Epidermal melanocyte (primary cell): ENCODE measurements at regions not wholly inside any gene's neighbourhood (a gene's known extent, or its start where the extent isn't known, plus 50 kb on each side); places are given as distances from the start of the nearest gene placed in this dataset.

Source experiments
- DNase-seq: peaks from one replicate; pipeline ENCODE4 v3.0.0; 2011; ENCODE audit warnings: low spot score; ENCODE audit not compliant: insufficient read length

GRCh38 chr11:39304586-39304985, 2154.9 kb downstream of the LRRC4C start:
- no peak for DNase-seq

- no peak for DNase-seq
Observed at GRCh38 chr11:39294648-39295047, 2164.8 kb downstream of the LRRC4C start.

- no peak for DNase-seq
Observed at GRCh38 chr11:39288011-39288410, 2171.4 kb downstream of the LRRC4C start.

GRCh38 chr11:39268176-39268690, 2191.2 kb downstream of the LRRC4C start:
- no peak for DNase-seq

- no peak for DNase-seq
Observed at GRCh38 chr11:39255648-39256047, 2203.8 kb downstream of the LRRC4C start.

GRCh38 chr11:39249566-39250365, 2209.7 kb downstream of the LRRC4C start:
- no peak for DNase-seq

DNA sequence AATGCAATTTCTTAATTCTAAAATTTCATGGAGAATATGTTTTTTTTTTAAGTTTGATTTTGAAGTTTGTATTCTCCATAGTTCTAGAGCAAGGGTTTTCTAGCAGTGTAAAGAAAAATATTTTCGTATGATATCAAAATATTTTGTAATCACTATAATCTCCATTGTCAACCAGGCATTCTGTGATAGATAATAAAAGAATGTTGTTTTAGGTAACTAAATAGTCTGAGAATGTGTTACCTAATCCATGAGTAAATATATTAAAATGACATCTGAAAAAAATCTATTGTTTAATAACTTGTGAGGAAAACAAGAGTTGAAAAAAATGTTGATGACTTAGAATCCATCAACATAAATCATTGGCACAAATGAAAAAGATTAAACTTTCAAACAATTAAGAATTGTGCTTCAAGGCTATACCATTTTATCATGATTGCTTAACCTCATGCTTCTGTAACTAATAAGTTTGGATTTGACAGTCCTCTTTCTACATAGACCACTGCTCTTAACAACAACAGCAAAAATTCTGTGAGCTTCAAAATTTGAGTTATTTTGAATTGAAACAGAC, 2211.8 kb downstream of the LRRC4C start:
- no peak for DNase-seq

DNA sequence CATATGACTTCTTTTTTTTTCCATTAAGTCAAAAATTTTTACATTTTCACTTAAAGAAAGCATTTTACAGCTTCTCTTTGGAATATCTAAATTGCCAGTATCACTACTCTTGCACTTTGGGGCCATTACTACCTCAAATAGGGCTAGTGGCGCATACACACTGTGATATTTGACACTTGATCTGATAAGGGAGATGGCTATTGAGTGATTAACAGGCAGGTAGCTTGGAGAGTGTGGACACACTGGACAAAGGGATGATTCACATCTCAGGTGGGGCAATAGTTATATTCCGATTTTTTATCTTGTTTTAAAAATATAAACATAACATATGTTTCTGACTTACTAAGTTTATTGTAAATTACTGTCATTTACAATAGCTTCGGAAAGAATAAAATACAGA, 2219.9 kb downstream of the LRRC4C start:
- DNase-seq: no peak

DNA sequence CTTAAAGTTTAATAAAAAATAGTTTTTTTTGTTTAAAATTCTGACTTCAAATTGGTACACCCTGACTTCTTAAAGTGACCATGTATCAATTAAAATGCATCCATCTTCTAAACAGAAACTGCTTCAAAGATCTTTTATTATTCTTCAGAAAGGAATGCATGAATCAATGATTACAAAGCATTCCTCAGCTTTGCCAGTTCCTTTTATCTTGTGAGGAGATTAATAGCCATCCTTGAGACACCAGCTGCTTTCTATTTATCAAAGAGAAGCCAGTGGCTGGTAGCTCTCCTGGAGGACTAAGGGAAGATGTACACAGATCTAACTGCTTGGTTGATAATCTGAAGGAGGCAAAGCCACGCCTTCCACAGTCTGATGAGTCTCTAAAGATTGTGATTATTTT, 2222.5 kb downstream of the LRRC4C start:
- DNase-seq: no peak

GRCh38 chr11:39221550-39222138, 2237.8 kb downstream of the LRRC4C start:
- DNase-seq: no peak

GRCh38 chr11:39220501-39221230, 2238.8 kb downstream of the LRRC4C start:
- DNase-seq: no peak

DNA sequence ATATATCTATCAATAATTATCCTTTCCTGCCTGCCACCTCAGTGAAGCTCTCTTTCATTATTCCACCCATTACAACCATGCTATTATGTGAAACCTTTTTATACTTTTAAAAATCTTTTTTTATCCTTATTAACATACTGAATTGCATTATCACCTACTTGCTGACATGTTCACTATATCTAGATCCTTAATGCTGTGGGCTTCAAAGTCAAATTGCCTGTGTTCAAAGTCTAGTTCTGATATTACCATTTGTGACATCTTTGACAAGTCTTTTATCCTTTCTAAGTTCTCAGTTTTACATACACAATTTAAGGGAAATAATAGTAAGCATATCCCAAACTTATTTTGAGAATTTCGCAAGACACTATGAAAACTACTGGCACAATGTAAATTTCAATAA, 2239.4 kb downstream of the LRRC4C start:
- no peak for DNase-seq

GRCh38 chr11:39209981-39210380, 2249.5 kb downstream of the LRRC4C start:
- DNase-seq: no peak

- no peak for DNase-seq
Observed at GRCh38 chr11:39205236-39205995, 2254.0 kb downstream of the LRRC4C start.

DNA sequence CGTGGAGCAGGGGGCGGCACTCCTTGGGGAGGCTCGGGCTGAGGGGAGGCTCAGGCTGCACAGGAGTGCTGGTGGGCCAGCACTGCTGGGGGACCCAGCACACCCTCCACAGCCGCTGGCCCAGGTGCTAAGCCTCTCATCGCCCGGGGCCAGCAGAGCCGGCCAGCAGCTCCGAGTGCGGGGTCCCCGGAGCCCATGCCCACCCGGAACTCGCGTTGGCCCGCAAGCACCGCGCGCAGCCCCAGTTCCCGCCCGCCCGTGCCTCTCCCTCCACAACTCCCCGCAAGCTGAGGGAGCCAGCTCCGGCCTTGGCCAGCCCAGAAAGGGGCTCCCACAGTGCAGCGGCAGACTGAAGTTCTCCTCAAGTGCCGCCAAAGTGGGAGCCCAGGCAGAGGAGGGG, 2266.8 kb downstream of the LRRC4C start:
- no peak for DNase-seq

DNA sequence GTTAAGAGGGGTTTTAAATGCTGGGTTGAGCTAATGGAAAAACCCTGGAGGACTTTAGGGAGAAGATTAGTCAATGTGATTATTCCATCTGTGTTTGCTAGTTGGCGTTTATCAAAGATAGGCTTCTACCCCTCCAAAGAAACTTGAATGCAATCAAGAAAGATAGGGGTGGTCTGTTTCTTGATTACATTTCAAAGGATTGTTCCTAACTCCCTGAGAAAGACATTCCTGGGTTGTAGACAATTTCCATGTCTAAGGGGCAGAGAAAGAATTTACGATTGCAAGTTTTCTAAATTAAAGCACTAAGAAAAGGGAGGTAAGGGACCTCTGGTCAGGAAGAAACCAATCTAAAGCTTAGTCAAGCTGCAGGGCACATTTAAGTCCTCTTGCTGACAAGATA, 2268.7 kb downstream of the LRRC4C start:
- DNase-seq: no peak

DNA sequence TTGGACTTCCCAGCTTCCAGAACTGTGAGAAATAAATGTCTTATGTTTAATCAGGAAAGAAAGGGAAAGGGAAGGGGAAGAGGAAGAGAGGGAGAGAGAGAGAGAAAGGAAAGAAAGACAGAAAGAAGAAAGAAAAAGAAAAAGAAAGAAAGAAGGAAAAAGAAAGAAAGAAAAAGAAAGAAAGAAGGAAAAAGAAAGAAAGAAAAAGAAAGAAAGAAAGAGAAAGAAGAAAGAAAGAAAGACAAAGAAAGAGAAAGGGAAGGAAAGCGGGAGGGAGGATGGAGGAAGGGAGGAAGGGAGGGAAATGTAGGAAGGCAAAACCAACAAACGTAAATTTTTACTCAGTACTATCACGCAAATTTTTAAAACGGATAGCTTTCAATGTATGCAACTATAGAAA, 2281.8 kb downstream of the LRRC4C start:
- DNase-seq: no peak

DNA sequence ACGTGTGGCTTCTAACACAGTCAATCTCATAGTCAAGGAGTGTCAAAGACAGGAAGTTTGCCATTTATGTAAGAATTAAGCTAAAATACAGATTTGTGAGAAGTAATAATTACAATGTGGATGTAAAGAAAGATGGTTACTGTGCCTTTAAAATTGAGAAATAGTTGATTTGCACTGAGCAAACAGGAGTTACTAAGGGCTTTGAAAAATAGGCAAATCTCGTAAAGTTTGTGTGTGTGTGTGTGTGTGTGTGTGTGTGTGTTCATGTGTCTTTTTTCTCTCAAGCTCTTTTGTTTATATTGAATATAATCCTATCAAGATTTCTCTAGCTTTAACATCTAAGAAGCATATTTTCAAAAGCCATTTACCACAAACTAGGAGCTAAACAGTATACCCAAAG, 2284.5 kb downstream of the LRRC4C start:
- no peak for DNase-seq

GRCh38 chr11:39174196-39174595, 2285.3 kb downstream of the LRRC4C start:
- no peak for DNase-seq

DNA sequence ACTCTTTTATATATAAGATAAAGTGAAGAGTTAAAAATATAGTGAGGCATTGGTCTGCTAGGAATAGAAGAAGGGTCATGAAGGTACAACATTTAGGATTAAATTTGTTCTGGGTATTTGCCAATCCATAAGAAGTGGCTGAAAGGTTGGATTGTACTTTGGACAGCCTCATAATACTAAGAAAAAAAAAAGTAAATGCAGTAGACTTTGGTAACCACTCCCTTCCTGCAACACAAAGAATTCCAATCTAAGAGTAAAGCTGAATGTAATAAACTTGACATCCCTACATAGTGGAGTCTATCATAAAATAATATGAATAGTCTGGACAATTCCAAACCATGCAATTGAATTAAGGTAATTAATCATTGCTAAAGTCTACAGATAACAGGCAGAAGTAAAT, 2294.4 kb downstream of the LRRC4C start:
- DNase-seq: no peak

DNA sequence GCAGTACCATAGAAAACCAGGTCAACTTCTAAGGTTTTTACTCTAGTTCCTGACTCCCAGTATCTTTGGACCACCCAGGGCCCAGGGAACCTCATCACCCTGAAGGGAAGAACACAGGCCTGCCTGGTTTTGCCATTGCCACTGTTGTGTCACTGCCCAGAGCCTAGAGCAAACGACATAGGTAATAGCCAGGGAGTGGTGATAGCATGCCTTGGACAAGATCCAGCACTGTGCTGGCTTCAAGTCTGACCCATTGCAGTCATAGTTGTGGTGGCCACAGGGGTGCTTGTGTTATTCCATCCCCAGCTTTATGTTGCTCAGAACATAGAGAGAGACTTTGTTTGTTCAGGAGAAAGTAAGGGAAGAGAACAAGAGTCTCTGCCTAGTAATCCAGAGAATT, 2310.2 kb downstream of the LRRC4C start:
- no peak for DNase-seq
